K562 (cell line): ENCODE measurements at regions not wholly inside any gene's neighbourhood (a gene's known extent, or its start where the extent isn't known, plus 50 kb on each side); places are given as distances from the start of the nearest gene placed in this dataset.
"Not testable (repeated sequence)": the region's sequence is repeated elsewhere in the genome, so short reads cannot be mapped to it uniquely, and the experiment has no call there.

Experiments
- ATAC-seq: fragments of 200-7000 bp; cut with Tn5 transposase; 3 replicates; pipeline ENCODE4 v1.9.1; 2020; ENCODE audit warnings: moderate library complexity
- BruUV-seq: library from RNA; stranded (reverse); fragments of 400-500 nt; replicated peaks from 2 replicates; lab custom pipeline; 2021; lab: Mats Ljungman, UMichigan
- CTCF ChIA-PET: fragments of 300-600 bp; formaldehyde crosslinking; extraction: SDS; loops from one replicate; lab custom pipeline; 2021; ENCODE audit warnings: low intra/inter-chr PET ratio; lab: Yijun Ruan, JAX
- POLR2A ChIA-PET: fragments of 300-600, 350-650 bp; sonication (Branson Sonifier 250); formaldehyde crosslinking; extraction: SDS; loops from one replicate; lab custom pipeline; 2021; ENCODE audit warnings: antibody characterized with exemption, inconsistent platforms; lab: Yijun Ruan, JAX
- DNase-seq, 4 experiments: peaks; one replicate each; pipeline versions ENCODE4 v3.0.0 to v3.0.0-alpha.2; 2011 to 2018; ENCODE audit warnings: low spot score in 3 of 4, mixed read lengths in 3 of 4; ENCODE audit errors: extremely low read depth in 1 of 4
- FAIRE-seq: peaks from 2 replicates; lab custom pipeline; 2011; peaks lifted over from hg19 to GRCh38; lab: Jason Lieb, UNC
- H2AFZ ChIP-seq: 2 replicates; pipeline ENCODE4 v1.6.0; 2011; ENCODE audit warnings: low read depth, low read length, control low read depth, inconsistent platforms
- H3K27ac ChIP-seq: fragments of 200-600 bp; 3 replicates; pipeline ENCODE4 v1.8.0; 2011; ENCODE audit warnings: low read depth, mild to moderate bottlenecking, control low read depth, inconsistent platforms, low read length, moderate library complexity, mixed read lengths; ENCODE audit errors: extremely low read depth
- H3K27me3 ChIP-seq, 2 experiments: fragments of 300-600 bp in 1 of 2; 2 replicates in 1 of 2; 3 replicates in 1 of 2; pipeline versions ENCODE4 v1.6.0 to v1.8.0; 2011; ENCODE audit warnings: inconsistent platforms in 2 of 2, low read length in 2 of 2, mild to moderate bottlenecking in 1 of 2, mixed read lengths in 1 of 2, moderate library complexity in 1 of 2; ENCODE audit not compliant: control insufficient read depth in 2 of 2, insufficient read depth in 2 of 2
- H3K36me3 ChIP-seq: fragments of 300-600 bp; 3 replicates; pipeline ENCODE4 v1.8.0; 2011; ENCODE audit warnings: mild to moderate bottlenecking, low read length, inconsistent platforms; ENCODE audit not compliant: control insufficient read depth, insufficient read depth
- H3K4me1 ChIP-seq, 2 experiments: fragments of 200-600 bp in 1 of 2; replicated peaks in 1 of 2; 2 replicates in 1 of 2; 3 replicates in 1 of 2; pipeline versions ENCODE4 v1.5.1 to v1.8.0; 2011; ENCODE audit warnings: inconsistent platforms in 2 of 2, low read length in 2 of 2, mild to moderate bottlenecking in 1 of 2, mixed read lengths in 1 of 2, moderate library complexity in 1 of 2; ENCODE audit not compliant: control insufficient read depth in 2 of 2, insufficient read depth in 2 of 2
- H3K4me2 ChIP-seq: 2 replicates; pipeline ENCODE4 v1.6.1; 2011; ENCODE audit warnings: low read length, control low read depth, inconsistent platforms, mixed read lengths; ENCODE audit not compliant: insufficient read depth
- H3K4me3 ChIP-seq: fragments of 200-600 bp; sonication (generic), shearing (Covaris generic); 2 replicates; pipeline ENCODE4 v1.5.1; 2016; ENCODE audit warnings: control low read depth, inconsistent platforms
- H3K79me2 ChIP-seq: fragments of 200-600 bp; 3 replicates; pipeline ENCODE4 v1.8.0; 2011; ENCODE audit warnings: low read length, inconsistent platforms; ENCODE audit not compliant: control insufficient read depth, insufficient read depth
- H3K9ac ChIP-seq, 2 experiments: 2 replicates each; pipeline versions ENCODE4 v1.6.0 to v1.6.1; 2011; ENCODE audit warnings: low read depth in 2 of 2, low read length in 2 of 2, control low read depth in 1 of 2, inconsistent platforms in 1 of 2, mild to moderate bottlenecking in 1 of 2, mixed read lengths in 1 of 2; ENCODE audit not compliant: insufficient read depth in 1 of 2
- H3K9me1 ChIP-seq: one replicate; pipeline ENCODE4 v1.6.0; 2011; ENCODE audit warnings: inconsistent platforms, mild to moderate bottlenecking, low read length, moderate library complexity; ENCODE audit not compliant: control insufficient read depth, insufficient read depth
- H3K9me3 ChIP-seq: replicated peaks from 2 replicates; pipeline ENCODE4 v1.5.1; 2011; ENCODE audit warnings: low read depth, low read length, inconsistent platforms; ENCODE audit not compliant: control insufficient read depth, insufficient read depth
- H4K20me1 ChIP-seq: replicated peaks from 2 replicates; pipeline ENCODE4 v1.6.1; 2011; ENCODE audit warnings: low read length, inconsistent platforms, mixed read lengths; ENCODE audit not compliant: control insufficient read depth, insufficient read depth
- CBX3 ChIP-seq, 2 experiments: IDR thresholded peaks; 1 replicate in 1 of 2; 2 replicates in 1 of 2; pipeline ENCODE4 v1.6.1; 2012; ENCODE audit warnings: inconsistent platforms in 2 of 2, low read length in 2 of 2, borderline replicate concordance in 1 of 2, control low read depth in 1 of 2
- CREB1 ChIP-seq, 2 experiments: sonication (generic) in 1 of 2; formaldehyde crosslinking in 1 of 2; IDR thresholded peaks; 2 replicates each; pipeline versions ENCODE4 v1.6.1 to v1.8.0; 2012 to 2022; ENCODE audit warnings: inconsistent platforms in 1 of 2, mild to moderate bottlenecking in 1 of 2, missing genetic modification reagents in 1 of 2, moderate library complexity in 1 of 2
- HCFC1 ChIP-seq: IDR thresholded peaks from 2 replicates; pipeline ENCODE4 v1.6.1; 2012; ENCODE audit warnings: low read depth, low read length, improper control_type of control experiment
- MAFK ChIP-seq: IDR thresholded peaks from 2 replicates; pipeline ENCODE4 v1.6.1; 2011; ENCODE audit warnings: low read length, improper control_type of control experiment
- NR4A1 ChIP-seq, 2 experiments: fragments of 250-450 bp in 1 of 2; fragments of 450-650 bp in 1 of 2; sonication (Bioruptor Pico) in 1 of 2; IDR thresholded peaks; 2 replicates each; pipeline versions ENCODE4 v1.4.0 to v1.6.1; 2016 to 2020; ENCODE audit warnings: mild to moderate bottlenecking in 2 of 2, missing compliant biosample characterization in 1 of 2, missing genetic modification characterization in 1 of 2, moderate library complexity in 1 of 2
- SIRT6 ChIP-seq: IDR thresholded peaks from one replicate; pipeline ENCODE4 v1.6.1; 2012; ENCODE audit warnings: low read depth, mild to moderate bottlenecking, control low read depth, inconsistent platforms, low read length, moderate library complexity
- ZNF143 ChIP-seq: sonication (generic); formaldehyde crosslinking; IDR thresholded peaks from 2 replicates; pipeline ENCODE4 v1.9.0; 2022; ENCODE audit warnings: mild to moderate bottlenecking, missing genetic modification reagents
- ZNF174 ChIP-seq: fragments of 250-450 bp; sonication (Bioruptor Pico); IDR thresholded peaks from 2 replicates; pipeline ENCODE4 v1.4.0; 2020; ENCODE audit warnings: mild to moderate bottlenecking
- WGBS: fragments of 100-300 bp; shearing (Covaris generic); methylation state at CpG from one replicate; pipeline ENCODE4 v1.1.6; 2016; ENCODE audit warnings: low coverage, mixed read lengths; ENCODE audit not compliant: insufficient coverage; ENCODE audit errors: missing lambda C conversion rate; 5-methylcytosine and 5-hydroxymethylcytosine counted together
- in situ Hi-C: fragments of 300-500 bp; cut with MboI; formaldehyde crosslinking; loops from 4 replicates; pipeline ENCODE4 v1.15.0; 2018; ENCODE audit warnings: inconsistent platforms, mixed read lengths
- intact Hi-C: fragments of 100-400 bp; cut with micrococcal nuclease; formaldehyde crosslinking; loops from 2 replicates; pipeline ENCODE4 v1.14.2; 2022
- TF ChIP-seq, protein P1 (sequence below), 3 experiments: IDR thresholded peaks in 2 of 3; conservative IDR thresholded peaks in 1 of 3; 2 replicates each; pipeline ENCODE4 v1.5.1; 2011 to 2012; ENCODE audit warnings: low read length in 3 of 3, mild to moderate bottlenecking in 3 of 3, control low read depth in 2 of 3, improper control_type of control experiment in 1 of 3, inconsistent platforms in 1 of 3, low read depth in 1 of 3, mixed read lengths in 1 of 3, moderate library complexity in 1 of 3; ENCODE audit not compliant: insufficient read depth in 2 of 3
- TF ChIP-seq, protein P2 (sequence below): fragments of 250-450 bp; sonication (Bioruptor Pico); IDR thresholded peaks from 2 replicates; pipeline ENCODE4 v1.8.0; 2022; ENCODE audit warnings: moderate library complexity, mild to moderate bottlenecking, inconsistent platforms
- TF ChIP-seq, protein P3 (sequence below), 3 experiments: fragments of 200-800 bp in 1 of 3; sonication (Bioruptor generic) in 1 of 3; sonication (generic) in 1 of 3; formaldehyde crosslinking in 1 of 3; IDR thresholded peaks; 2 replicates each; pipeline versions ENCODE4 v1.6.1 to v1.8.0; 2016 to 2022; ENCODE audit warnings: mild to moderate bottlenecking in 2 of 3, missing compliant biosample characterization in 2 of 3, missing genetic modification characterization in 2 of 3, missing genetic modification reagents in 1 of 3

DNA sequence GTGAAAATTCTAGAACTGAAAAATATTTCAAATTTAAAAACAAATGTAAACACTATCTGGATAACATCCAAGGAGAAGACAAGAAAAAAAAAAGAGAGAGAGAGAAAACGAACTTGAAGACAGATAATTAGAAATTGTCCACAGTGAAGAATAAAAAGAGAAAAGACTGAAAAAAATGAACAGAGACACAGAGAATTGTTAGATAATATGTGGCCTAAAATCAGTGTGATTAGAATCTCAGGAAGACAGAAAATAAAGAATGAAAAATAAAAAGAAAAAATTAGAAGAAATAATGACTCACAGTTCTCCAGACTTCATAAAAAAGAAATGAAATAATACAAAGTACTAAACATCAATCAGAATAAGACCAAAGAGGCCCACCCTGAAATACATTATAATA, 1209.3 kb downstream of the FSCB start (continued):
- TF ChIP-seq, protein P1, sequence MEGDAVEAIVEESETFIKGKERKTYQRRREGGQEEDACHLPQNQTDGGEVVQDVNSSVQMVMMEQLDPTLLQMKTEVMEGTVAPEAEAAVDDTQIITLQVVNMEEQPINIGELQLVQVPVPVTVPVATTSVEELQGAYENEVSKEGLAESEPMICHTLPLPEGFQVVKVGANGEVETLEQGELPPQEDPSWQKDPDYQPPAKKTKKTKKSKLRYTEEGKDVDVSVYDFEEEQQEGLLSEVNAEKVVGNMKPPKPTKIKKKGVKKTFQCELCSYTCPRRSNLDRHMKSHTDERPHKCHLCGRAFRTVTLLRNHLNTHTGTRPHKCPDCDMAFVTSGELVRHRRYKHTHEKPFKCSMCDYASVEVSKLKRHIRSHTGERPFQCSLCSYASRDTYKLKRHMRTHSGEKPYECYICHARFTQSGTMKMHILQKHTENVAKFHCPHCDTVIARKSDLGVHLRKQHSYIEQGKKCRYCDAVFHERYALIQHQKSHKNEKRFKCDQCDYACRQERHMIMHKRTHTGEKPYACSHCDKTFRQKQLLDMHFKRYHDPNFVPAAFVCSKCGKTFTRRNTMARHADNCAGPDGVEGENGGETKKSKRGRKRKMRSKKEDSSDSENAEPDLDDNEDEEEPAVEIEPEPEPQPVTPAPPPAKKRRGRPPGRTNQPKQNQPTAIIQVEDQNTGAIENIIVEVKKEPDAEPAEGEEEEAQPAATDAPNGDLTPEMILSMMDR (IDR thresholded peaks at IDR 0.05 in 2 of 3, conservative IDR thresholded peaks at IDR 0.05 in 1 of 3; ENCODE audit: insufficient read depth in 2 of 3, low read depth in 1 of 3, low read length in 3 of 3), result no peak
- TF ChIP-seq ZNF174 (no peak), ZNF143 (CRISPR knock-in tag) (no peak), CREB1 (IDR thresholded peaks at IDR 0.05) (no peak), CREB1 (CRISPR knock-in tag; IDR thresholded peaks at IDR 0.05) (no peak), CBX3 (IDR thresholded peaks at IDR 0.05; ENCODE audit: borderline replicate concordance in 1 of 2, low read length in 2 of 2) (no peak), MAFK (no peak), NR4A1 (CRISPR knock-in tag; IDR thresholded peaks at IDR 0.05) (no peak), NR4A1 (tag; IDR thresholded peaks at IDR 0.05) (no peak), HCFC1 (no peak), SIRT6 (no peak)
- TF ChIP-seq, protein P2, sequence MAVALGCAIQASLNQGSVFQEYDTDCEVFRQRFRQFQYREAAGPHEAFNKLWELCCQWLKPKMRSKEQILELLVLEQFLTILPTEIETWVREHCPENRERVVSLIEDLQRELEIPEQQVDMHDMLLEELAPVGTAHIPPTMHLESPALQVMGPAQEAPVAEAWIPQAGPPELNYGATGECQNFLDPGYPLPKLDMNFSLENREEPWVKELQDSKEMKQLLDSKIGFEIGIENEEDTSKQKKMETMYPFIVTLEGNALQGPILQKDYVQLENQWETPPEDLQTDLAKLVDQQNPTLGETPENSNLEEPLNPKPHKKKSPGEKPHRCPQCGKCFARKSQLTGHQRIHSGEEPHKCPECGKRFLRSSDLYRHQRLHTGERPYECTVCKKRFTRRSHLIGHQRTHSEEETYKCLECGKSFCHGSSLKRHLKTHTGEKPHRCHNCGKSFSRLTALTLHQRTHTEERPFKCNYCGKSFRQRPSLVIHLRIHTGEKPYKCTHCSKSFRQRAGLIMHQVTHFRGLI (CRISPR knock-in tag), result no peak
- TF ChIP-seq, protein P3, sequence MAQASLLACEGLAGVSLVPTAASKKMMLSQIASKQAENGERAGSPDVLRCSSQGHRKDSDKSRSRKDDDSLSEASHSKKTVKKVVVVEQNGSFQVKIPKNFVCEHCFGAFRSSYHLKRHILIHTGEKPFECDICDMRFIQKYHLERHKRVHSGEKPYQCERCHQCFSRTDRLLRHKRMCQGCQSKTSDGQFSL (CRISPR knock-in tag; IDR thresholded peaks at IDR 0.05), result no peak
- TF ChIP-seq, protein P3 (tag; IDR thresholded peaks at IDR 0.05), result no peak

DNA sequence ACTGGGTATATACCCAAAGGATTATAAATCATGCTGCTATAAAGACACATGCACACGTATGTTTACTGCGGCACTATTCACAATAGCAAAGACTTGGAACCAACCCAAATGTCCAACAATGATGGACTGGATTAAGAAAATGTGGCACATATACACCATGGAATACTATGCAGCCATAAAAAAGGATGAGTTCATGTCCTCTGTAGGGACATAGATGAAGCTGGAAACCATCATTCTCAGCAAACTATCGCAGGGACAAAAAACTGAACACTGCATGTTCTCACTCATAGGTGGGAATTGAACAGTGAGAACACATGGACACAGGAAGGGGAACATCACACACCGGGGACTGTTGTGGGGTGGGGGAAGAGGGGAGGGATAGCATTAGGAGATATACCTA, 1211.0 kb downstream of the FSCB start:
- H3K4me1 ChIP-seq, H3K36me3 ChIP-seq, H3K9ac ChIP-seq, H2AFZ ChIP-seq, ATAC-seq, H3K4me2 ChIP-seq, intact Hi-C loops, H3K9me3 ChIP-seq, H3K27ac ChIP-seq, DNase-seq, POLR2A ChIA-PET, H3K79me2 ChIP-seq, in situ Hi-C loops, CTCF ChIA-PET, BruUV-seq, FAIRE-seq, H4K20me1 ChIP-seq, H3K9me1 ChIP-seq, H3K27me3 ChIP-seq, H3K4me3 ChIP-seq: not testable (repeated sequence)
- 0% methylated on average over 1 of the region's 4 CpGs for WGBS
